ENCODE measurements at regions not wholly inside any gene's neighbourhood (a gene's known extent, or its start where the extent isn't known, plus 50 kb on each side); places are given as distances from the start of the nearest gene placed in this dataset.
A peak's percentile ranks its signal among the peaks of the same experiment; 100 is the strongest.
"Not testable (repeated sequence)": the region's sequence is repeated elsewhere in the genome, so short reads cannot be mapped to it uniquely, and the experiment has no call there.

DNA sequence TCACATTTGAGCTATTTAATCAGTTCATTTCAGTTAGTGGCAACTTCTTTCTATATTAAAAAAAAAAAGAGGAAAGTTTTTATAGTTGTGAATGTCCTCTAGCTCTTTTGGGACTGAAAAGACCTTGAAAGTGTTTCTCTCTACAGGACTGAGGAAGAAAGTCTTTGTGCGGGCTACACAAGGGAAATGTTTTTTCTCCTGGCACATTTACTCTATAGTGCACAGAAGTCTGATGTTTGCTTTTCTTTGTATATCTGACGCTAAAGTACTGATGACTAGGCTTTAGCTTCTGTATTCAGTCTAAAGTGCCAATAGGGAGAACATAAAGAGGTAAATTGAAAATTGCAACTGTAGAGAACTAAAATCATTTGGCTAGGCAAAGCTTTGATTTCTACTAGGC lies 737.4 kb upstream of the LUZP2 start:
- DNase-seq (ENCODE audit: low read depth), result no peak

DNA sequence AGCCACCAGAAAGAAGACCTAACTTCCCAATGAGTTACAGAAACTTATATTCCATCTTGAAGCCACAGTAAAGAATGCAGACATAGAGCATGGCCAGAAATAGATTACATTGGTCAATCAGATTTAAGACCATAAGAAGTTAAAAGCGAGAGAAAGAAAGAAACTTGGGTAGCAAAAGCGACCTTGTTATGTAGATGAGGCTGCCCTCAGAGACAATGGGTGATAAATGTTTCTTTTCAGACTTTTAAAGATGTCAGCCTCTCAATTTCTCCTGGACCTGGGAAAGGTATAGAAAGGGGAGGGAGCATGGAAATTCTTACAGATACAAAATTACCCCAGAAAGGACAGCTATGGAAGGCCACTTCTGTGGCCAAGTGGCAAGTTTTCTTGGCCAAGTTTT lies 732.6 kb upstream of the LUZP2 start:
- DNase-seq (ENCODE audit: low read depth), result no peak

DNA sequence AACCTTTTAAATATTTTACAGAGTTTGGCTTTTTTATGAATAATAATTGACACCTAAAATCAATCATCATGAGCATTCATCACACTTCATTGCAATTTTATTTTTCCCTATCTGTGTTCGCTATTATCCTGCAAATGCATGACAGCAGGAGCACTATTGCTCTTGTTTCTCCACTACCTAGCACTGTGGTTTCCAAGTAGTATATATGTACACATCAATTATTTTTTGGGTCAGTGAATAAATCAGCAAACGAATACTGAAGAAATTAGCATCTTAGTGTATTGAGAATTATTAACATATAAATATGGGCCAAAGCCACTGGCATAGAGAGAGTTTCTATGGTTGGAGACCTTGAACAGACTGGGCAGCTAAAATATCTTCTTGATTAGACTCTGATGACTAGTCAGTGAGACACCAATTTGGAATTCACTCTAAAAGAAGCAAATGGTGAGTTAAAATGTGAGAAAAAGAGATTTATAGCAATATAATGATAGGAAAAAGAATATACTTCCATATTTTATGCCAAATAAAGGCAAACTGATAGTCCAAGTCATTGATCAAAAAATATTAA lies 731.1 kb upstream of the LUZP2 start:
- peak; percentile 37 for DNase-seq (ENCODE audit: low read depth)

DNA sequence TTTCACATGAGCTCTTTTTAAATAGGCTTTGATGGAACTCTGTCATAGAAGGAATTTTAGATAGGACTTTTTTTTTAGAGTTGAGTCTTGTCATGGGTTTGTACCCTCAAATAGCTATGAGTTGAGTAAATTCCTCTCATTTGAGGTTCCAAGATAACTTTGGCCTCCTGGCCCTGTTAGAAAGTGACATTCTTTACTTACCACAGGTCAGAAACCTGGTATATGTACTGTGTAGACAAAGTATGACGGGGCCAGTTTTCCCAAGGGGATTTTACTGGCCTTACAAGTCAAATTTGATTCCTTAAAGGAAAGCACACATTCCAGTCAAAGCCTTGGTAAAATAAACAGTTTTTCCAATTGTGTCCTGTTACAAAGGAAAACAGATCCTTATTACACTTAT lies 729.3 kb upstream of the LUZP2 start:
- DNase-seq (ENCODE audit: low read depth), result no peak

DNA sequence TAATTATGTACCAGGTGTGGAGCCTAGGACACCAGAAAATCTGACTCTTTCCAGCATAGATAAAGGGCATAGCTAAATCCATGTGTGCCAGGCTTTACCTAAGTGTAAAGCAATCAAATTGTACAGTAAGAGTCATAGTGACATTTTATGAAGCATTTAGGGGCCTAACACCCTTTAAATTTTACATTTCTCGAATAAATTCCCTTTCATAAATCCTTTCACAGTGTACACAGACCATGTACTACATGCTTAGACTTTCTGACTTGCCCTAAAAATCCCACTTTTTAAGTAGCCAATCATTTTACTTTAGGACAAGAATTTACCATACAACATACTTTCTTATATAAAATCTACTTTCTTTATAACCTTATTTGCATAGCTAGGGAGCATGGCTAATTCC lies 727.6 kb upstream of the LUZP2 start:
- DNase-seq (ENCODE audit: low read depth), result no peak

DNA sequence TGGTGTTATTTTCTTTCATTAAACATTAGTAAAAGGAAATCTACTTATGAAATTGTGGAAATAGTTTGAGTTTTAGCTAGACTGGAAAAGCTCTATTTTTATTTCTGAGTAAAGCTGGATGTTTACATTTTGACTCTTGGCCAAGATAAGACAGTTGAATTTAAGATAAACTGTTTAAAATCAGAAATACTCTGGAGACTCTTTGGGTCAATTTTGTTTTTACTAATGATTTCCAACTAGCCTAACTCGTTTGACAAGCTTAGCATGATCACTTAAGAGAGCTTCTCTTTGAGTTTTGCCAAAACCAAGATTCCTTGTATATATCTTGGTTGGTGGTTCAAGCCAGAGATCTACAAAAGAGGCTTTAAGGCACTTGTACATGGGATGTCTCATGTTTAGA lies 724.8 kb upstream of the LUZP2 start:
- no peak for DNase-seq (ENCODE audit: low read depth)

DNA sequence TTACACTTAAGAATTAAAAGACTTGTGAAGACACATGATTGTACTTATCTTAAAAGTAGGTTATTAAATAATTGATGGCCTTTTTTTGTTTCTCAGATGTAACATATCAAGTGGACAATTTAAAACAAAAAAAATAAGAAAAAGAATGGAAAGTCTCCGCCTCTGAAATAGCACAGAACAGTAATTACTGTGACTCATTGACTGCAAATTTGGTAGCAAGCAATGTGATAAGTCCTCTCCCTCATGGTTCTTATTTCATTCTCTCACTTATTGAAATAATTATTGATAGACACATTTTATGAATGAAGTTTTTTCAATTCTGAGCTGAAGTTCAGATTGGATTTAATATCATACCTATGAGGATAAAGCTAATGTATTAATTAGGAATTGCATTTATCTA lies 717.9 kb upstream of the LUZP2 start:
- DNase-seq (ENCODE audit: low read depth), result no peak

DNA sequence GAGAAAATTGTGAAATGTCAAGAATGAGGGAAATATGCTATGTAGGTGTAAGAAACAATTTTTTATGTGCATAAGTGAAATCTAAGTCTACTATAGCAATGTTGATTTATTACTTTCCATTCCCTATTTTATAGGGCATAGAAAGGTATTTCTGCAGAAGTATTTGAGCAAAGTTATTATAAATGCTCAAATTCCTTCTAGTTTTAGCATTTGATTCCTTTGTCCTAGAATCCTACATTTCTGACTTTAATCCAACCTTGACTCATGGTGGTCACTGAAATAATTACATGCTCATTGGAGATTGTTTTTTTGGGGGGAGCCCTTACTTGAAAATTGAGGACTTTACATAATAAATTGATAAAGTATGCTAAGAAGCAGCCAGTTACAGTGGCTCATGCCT lies 716.6 kb upstream of the LUZP2 start:
- no peak for DNase-seq (ENCODE audit: low read depth)

DNA sequence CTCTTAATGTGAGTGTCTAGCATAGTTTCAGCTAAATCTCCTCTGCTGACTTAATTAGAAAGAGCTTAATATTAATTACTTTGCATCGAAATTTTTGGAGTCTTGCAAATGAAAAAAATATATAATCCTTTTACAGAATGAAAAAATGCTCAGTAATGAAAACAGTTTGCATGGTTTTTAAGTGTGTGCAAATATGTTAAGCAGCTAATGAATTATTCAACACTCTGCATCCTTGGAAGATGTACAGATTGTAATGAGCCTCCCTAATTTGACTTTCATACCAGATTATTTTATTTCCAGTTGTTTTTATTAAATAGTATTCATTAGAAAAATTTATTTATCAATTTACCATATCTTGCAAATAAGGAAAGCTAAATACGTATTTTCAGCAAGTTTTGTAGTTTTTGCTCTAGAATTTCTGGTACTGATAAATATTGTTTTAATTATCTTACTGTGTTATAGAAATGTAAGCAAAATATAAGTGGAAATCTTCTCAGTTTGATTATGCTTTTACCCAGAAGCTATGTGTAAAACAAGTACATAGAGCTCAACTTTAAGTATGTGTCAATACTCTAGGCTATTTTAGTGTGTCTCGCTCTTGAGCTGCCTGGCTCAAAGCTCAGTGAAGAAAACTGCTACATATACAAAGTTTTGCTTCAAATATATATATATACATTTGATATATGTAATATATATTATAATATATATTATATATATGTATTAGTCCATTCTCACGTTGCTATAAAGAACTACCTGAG lies 714.9 kb upstream of the LUZP2 start:
- DNase-seq (ENCODE audit: low read depth), result no peak

DNA sequence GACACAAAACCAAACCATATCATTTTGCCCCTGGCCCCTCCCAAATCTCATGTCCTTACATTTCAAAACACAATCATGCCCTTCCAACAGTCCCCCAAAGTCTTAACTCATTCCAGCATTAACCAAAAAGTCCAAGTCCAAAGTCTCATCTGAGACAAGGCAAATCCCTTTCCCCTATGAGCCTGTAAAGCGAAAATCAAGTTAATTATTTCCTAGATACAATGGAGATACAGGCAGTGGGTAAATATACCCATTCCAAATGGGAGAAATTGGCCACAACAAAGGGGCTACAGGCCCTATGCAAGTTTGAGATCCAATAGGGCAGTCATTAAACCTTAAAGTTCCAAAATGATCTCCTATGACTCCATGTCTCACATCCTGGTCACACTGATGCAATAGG lies 709.9 kb upstream of the LUZP2 start:
- not testable (repeated sequence) for DNase-seq (ENCODE audit: low read depth)

DNA sequence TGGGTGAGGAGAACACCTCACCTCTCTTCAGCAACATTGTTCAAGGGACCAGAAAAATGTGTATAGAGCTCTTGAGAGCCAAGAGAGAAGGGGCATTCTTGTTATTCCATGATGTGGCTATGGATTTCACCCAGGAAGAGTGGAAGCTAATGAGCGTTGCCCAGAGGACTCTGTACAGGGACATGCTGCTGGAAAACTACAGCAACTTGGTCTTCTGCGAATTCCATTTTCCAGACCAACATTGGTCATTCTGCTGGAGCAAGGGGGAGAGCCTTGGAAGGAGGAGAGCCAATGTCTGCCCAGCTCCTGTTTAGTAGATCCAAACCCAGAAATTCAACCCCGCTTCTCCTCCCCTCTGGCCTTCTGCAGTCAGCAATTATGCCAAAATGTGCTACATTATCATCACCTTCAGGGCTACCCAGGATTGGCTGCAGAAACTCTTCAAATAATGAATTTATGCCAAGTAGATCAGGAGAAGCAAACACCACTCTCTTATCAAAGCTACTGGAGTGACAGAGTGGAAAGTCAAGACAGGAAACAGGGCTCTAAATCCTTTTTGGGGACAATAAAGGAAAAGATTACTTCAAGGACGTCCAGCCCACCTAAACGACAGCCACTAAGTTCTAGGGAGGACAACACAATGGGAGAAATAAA lies 707.5 kb upstream of the LUZP2 start:
- no peak for DNase-seq (ENCODE audit: low read depth)

DNA sequence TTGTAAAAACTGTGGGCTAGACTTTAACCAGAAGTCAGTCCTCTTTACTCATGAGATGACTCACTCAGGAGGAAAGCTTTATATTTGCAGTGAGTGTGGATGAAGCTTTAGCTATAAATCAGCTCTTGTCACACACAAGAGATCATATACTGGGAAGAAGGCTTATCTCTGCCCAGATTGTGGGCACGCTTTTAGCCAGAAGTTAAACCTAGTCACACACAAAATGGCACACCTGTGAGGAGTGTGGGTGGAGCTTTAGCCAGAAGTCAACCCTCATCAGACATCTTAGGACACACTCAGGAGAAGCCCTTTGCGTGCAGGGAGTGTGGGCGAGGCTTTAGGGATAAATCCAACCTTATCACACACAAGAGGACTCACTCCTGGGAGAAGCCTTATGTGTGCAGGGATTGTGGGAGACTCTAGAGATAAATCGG lies 706.9 kb upstream of the LUZP2 start:
- peak; percentile 36 for DNase-seq (ENCODE audit: low read depth)

DNA sequence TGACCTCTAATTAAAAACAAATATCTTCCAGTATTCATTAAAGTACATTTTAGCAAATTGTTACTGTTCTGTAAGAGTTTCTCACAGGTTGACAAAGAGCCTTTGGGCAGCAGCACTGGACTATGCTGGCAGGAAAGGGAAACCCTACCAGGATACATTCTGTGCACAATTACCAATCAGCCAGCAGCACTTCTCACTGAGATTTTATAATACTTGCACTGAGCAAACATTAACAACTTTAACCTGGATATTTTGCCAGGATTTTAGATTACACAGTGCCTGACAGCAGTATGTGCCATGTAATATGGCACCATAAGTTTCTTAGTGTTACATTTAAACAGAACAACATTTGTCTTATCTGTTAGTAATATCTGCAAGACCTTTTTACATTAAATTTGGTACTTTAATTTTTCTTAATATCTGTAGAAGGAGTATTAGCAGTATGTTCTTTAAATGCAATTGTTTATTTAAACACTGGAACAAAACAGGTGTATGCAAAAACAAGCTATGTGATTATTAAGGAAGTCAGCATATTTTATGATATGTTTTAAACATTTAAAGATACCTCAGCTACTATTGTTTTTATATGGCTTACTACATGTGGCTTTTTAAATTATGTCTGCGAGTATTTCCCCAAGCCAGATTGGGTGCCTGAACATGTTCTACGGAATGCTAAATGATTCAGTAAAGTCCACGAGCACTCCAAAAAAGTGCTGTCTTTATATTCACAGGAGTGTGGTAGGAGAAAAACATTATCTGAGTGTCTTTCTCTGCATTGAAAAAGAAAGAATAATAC lies 699.0 kb upstream of the LUZP2 start:
- DNase-seq (ENCODE audit: low read depth), result no peak

DNA sequence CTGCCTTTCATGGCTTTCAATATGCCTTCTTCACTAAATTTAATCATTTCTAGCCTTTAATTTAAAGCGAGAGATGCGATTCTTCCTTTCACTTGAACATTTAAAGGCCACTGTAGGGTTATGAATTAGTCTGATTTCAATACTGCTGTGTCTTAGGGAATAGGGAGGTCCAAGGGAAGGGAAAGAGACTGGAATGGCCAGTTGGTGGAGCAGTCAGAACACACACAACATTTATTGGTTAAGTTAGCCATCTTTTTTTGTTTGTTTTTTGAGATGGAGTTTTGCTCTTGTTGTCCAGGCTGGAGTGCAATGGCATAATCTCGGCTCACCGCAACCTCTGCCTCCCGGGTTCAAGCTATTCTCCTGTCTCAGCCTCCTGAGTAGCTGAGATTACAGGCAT lies 662.5 kb upstream of the LUZP2 start:
- DNase-seq (ENCODE audit: low read depth), result peak; percentile 6

DNA sequence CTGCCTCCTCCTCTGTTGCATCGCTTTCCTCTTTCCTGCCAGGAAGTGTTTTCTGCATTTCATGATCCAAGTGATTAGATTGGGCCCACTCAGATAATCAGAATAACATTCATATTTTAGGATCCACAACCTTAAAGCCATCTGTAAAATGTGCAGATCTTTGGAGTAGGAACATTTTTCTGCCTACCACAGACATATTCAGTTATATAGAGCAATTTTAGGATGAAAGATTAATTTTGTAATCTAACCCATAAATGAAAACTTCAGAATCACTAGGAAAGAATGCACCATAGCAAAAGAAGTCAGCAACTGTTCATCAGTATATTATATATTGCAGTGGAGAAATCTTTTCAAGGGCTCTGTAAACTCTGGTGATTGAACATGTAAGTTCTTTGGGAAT lies 659.9 kb upstream of the LUZP2 start:
- DNase-seq (ENCODE audit: low read depth), result no peak

DNA sequence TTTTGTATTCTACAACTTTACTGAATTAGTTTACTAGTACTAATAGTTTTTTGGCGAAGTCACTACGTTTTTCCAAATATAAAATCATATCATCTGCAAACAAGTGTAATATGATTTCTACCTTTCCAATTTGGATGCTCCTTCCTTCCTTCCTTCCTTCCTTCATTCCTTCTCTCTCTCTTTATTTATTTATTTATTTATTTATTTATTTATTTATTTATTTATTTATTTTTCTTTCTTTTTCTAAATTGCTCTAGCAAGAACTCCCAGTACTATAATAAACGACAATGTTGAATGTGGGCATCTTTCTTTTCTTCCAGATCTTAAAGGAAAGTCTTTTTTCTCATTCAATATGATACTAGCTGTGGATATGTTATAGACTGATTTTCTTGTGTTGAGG lies 656.0 kb upstream of the LUZP2 start:
- DNase-seq (ENCODE audit: low read depth), result no peak

DNA sequence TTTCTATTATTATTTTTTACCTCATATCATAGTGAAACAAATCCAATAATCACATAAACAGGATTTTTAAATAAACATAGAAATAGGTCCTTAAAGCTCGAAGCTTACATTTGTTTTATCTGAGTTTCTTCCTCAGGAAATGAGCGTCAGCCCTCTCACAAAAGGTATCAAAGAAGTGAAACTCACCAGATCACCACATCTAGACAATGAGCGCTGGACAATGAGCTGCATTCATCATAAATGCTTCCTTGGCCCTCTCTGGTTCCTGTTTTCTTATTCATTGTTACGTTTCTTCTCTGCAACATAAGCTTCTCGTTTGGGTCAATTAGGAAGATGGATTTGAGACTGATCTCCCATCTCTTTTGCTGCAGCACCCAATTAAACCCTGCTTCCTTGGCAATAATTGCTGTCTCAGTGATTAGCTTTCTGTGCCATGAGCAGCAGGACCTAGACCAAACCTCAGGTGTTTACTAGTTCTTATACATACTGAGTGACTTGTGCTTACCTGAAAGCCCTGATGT lies 649.9 kb upstream of the LUZP2 start:
- no peak for DNase-seq (ENCODE audit: low read depth)

DNA sequence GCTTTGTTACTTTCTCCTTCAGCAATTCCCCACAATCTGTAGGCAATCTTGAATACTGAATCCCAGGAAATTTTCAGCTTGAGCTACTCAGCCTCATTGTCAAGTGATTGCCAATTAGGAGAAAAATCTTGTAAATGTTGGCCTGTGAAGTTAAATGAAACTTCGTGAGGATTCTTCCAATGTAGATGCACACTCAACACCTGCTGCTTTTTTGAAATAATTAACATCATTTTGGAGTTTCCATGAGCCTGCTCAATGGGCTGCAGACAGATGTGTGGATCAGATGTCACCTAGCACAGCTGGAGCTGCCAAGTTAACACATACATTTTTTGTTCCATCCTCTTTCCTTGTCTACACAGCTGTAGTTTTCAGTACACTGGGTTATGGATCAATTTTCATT lies 645.6 kb upstream of the LUZP2 start:
- DNase-seq (ENCODE audit: low read depth), result no peak

DNA sequence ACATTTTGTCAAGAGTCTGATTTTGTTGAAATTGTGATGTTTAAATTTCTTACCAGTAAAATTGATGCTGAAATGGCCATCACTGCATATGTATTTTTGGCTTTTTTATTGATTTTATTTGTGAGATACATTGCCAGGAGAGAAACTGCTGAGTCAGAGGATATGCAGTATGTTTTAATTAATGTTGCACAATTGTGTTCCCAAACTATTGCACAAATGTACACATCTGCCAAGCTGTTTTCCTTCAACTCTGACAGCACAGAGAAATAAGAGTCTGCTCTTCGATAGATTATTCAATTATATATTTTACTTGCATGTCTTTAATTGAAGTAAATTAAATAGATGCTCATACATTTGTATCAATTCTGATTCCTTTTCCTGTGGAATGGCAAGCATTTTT lies 640.2 kb upstream of the LUZP2 start:
- peak; percentile 6 for DNase-seq (ENCODE audit: low read depth)

DNA sequence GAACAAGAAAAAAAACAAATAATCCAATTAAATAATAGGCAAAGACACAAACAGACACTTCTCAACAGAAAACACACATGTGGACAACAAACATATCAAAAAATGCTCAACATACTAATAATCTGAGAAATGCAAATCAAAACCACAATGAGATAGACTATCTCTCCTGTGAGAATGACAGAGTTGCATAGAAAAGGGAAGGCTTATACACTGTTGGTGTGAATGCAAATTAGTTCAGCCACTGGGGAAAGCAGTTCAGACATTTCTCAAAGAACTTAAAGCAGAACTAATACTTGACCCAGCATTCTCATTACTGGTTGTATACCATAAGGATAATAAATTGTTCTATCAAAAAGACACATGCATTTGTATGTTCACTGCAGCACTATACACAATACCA lies 637.8 kb upstream of the LUZP2 start:
- DNase-seq (ENCODE audit: low read depth), result no peak

DNA sequence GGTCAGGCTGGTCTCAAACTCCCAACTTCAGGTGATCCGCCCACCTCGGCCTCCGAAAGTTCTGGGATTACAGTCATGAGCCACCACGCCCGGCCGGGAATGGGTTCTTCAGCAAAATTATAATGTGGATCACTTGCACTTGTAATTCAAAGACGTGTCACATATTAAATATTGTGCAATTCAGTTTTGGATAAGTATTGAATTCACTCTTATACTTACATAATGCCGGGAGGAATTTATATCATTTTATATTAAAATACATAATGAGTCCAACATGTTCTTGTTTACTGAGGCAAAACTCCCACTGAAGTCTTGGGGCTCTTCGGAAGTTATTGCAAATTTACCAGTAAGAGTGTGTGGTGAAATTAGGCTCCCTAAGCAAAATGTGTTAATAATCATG lies 635.2 kb upstream of the LUZP2 start:
- DNase-seq (ENCODE audit: low read depth), result no peak

DNA sequence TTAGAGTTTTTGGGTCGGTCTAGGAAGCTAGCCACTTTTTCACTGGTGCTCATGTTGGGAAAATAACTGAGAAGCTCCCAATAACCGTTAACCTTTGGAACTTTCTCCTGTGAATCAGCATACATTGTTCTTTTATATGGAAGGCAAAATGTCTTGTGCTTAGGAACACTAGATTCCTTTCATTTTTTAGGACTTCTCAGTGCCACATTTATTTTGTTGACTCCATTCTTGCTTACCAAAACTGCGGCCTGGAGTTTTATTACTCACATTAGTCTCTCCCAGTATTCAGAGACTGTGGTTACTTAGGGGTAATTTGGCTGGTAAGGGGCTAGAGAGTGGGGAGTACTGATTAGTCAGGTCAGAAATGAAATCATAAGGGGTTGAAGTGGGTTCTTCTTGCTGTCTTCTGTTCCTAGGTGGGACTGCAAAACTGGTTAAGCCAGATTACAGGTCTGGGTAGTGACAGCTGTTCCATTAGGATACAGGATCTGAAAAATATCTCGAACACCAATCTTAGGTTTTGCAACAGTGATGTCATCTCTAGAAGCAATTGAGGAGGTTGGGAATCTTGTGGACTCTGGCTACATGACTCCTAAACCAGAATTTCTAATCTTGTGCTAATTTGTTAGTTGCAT lies 631.4 kb upstream of the LUZP2 start:
- no peak for DNase-seq (ENCODE audit: low read depth)
